GM19467 (cell line): ENCODE measurements at regions not wholly inside any gene's neighbourhood (a gene's known extent, or its start where the extent isn't known, plus 50 kb on each side); places are given as distances from the start of the nearest gene placed in this dataset.

Experiments used
- ATAC-seq: cut with Tn5 transposase; IDR thresholded peaks from one replicate; pipeline ENCODE4 v1.9.1; 2021; ENCODE audit warnings: mild to moderate bottlenecking, moderate library complexity; ENCODE audit not compliant: unreplicated experiment

- ATAC-seq: no peak
Observed at GRCh38 chr4:138927072-138927471, 88.5 kb upstream of the NOCT start.

- ATAC-seq: no peak
Observed at GRCh38 chr4:138925495-138925894, 90.1 kb upstream of the NOCT start.

- no peak for ATAC-seq
Observed at GRCh38 chr4:138919094-138919936, 96.3 kb upstream of the NOCT start.

GRCh38 chr4:138918169-138918869 is 97.3 kb upstream of the NOCT start:
- ATAC-seq: no peak

GRCh38 chr4:138916763-138917162 is 98.8 kb upstream of the NOCT start:
- ATAC-seq: no peak

GRCh38 chr4:138915756-138916155 is 99.8 kb upstream of the NOCT start:
- ATAC-seq: no peak

- no peak for ATAC-seq
Observed at GRCh38 chr4:138912704-138913340, 102.8 kb upstream of the NOCT start.

GRCh38 chr4:138911909-138912703 is 103.5 kb upstream of the NOCT start:
- ATAC-seq: no peak

GRCh38 chr4:138910914-138911336 is 104.7 kb upstream of the NOCT start:
- no peak for ATAC-seq

- no peak for ATAC-seq
Observed at GRCh38 chr4:138910195-138910913, 105.2 kb upstream of the NOCT start.

GRCh38 chr4:138909587-138909986 is 106.0 kb upstream of the NOCT start:
- no peak for ATAC-seq

GRCh38 chr4:138908134-138908533 is 107.4 kb upstream of the NOCT start:
- ATAC-seq: no peak

- no peak for ATAC-seq
Observed at GRCh38 chr4:138907174-138907573, 108.4 kb upstream of the NOCT start.

- ATAC-seq: no peak
Observed at GRCh38 chr4:138904793-138905192, 110.8 kb upstream of the NOCT start.

GRCh38 chr4:138903185-138903584 is 112.4 kb upstream of the NOCT start:
- ATAC-seq: no peak

GRCh38 chr4:138902705-138903104 is 112.9 kb upstream of the NOCT start:
- no peak for ATAC-seq

- no peak for ATAC-seq
Observed at GRCh38 chr4:138901177-138901576, 114.4 kb upstream of the NOCT start.

- ATAC-seq: no peak
Observed at GRCh38 chr4:138899999-138900398, 115.6 kb upstream of the NOCT start.

- no peak for ATAC-seq
Observed at GRCh38 chr4:138898282-138898681, 117.3 kb upstream of the NOCT start.

- peak; percentile 48 for ATAC-seq
Observed at GRCh38 chr4:138897811-138898226, 117.8 kb upstream of the NOCT start.
